Pons (tissue), 1 donor: ENCODE measurements at regions not wholly inside any gene's neighbourhood (a gene's known extent, or its start where the extent isn't known, plus 50 kb on each side); places are given as distances from the start of the nearest gene placed in this dataset.
"Not testable (repeated sequence)": the region's sequence is repeated elsewhere in the genome, so short reads cannot be mapped to it uniquely, and the experiment has no call there.

ENCODE experiments used
- DNase-seq: peaks from one replicate; pipeline ENCODE4 v3.0.0-alpha.2; 2016; ENCODE audit warnings: low spot score

GRCh38 chr9:22650145-22650544 lies 203.5 kb downstream of the DMRTA1 start:
- DNase-seq, result no peak

DNA sequence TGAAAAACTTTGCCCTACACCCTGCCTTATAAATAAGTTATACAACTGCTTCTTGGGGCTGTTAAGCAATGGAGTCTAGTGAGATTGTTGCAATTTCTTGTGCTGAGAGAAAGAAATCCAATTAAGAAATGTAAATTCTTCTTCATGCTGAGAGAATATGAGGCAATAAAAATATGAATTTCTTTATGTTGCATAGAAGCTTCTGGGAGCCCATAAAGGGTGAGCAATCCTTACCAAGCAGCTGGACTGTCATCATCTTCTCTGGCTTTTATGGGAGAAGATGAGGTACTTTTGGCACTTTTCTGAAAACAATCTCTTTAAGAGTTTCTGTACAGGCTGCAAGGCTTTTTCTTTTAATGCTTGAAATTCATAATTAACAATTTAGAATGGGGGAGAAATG lies 204.3 kb downstream of the DMRTA1 start:
- no peak for DNase-seq

GRCh38 chr9:22654833-22655232 lies 208.2 kb downstream of the DMRTA1 start:
- DNase-seq, result no peak

DNA sequence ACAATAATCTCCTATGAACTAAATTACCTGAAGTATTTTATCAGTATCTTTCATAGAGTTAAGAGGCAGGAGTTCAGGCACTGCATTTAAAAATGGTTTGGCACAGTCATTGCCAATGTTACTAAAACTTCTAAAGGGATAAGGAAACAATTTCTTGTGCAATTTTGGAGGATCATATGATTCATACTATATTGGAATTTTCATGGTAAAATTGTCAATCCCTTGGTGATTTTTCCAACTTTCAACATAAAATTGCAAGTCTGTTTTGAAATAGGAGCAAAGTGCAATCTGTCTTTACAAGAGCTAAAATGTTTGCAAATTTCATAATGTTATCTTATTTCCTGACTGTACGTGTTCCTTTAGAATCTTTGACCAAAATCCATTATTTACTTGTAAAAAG lies 211.1 kb downstream of the DMRTA1 start:
- no peak for DNase-seq

DNA sequence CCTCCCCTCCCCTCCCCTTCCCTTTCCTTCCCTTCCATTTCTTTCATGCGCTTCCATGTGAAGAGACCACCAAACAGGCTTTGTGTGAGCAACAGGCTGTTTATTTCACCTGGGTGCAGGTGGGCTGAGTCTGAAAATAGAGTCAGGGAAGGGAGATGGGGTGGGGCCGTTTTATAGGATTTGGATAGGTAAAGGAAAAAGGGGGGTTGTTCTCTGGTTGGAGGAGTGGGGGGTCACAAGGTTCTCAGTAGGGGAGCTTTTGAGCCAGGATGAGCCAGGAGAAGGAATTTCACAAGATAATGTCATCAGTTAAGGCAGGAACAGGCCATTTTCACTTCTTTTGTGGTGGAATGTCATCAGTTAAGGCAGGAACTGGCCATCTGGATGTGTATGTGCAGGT lies 211.9 kb downstream of the DMRTA1 start:
- not testable (repeated sequence) for DNase-seq

DNA sequence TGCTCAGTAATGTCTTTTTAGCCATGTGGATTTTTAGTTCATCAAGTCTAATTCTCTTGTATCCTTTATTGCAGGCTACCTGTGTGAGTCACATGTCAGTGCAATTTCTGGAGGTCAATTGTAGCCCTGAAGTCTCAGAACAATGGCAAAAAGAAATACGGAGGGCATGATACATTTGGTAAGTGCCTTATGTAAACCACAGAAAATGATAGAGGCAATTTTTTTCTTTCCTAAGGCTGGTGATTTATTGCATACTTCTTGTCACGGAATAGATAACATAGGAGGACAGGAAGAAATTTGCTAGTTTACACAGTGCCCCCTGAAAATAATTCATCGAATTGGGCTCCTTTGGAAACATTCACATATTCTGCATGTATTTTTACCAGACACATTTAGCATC lies 235.9 kb downstream of the DMRTA1 start:
- no peak for DNase-seq

DNA sequence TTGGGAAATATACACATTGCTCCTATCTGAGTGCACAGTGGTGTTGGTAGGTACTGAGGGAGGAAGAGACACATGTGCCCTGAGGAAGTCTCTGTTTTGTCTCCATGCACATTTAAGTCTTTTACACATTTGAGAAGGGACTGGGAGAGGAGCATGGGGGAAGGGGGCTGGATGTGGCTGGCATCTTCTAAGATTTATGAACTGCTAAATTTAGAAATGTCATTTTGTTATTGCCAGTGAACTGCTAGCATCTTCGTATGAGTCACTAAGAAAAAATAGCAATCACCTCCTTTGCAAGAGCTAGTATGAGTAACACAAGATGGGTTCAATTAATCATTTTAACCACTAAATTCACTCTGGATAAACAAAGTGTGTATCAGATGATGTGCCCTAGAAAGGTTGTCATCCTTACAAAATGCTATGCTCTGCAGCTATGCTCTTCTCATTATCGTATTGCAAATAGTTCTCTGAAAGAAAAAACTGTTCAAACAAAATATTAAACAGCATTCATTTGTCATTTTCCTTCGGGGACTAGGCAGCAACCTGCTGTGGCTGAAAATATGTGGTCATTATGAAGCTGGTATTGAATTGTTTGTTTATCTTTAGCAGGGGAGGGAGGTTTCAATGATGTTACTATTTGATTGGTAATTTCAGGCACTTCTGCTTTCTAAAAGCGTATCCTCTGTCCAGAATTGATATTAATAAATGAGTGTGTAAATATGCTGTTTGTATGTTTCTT lies 236.5 kb downstream of the DMRTA1 start:
- no peak for DNase-seq

DNA sequence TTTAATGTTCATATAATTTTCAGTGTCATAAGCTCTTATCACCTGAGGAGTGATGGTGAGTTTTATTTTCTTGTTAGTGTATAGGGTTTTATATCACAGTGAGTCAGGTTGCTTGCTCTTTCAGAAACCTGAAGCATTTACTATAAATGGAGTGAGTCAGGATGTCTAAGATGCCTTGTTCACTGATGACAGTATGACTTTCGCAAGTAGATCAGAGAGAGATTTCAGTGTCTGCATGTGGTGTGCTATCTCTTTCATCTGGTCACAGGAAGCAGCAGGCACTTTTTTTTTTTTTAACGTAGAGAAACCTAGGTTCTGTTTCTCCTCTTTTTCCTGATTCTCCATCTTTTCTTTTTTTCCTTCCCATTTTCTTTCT lies 237.1 kb downstream of the DMRTA1 start:
- no peak for DNase-seq

DNA sequence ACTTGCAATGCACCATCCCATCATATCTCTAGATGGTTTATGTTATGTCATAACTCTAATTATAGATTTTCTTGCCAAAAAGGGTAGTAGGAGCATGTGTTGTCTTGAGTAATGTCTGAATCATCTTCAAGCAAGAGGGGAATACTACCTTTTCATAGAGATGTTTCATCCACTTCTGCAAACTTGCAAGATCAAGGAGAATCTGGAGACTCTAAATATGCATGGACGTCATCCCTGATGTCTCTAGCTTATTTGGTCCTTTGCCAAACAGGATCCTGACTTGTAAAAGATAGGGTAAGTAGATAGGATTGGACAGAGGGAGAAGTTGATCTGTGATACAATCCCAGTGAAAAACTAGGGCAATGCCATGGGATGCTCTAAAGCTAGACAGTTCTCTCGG lies 246.5 kb downstream of the DMRTA1 start:
- no peak for DNase-seq

GRCh38 chr9:22700171-22700570 lies 253.5 kb downstream of the DMRTA1 start:
- DNase-seq, result no peak

- DNase-seq, result no peak
Observed at GRCh38 chr9:22718653-22719052, 272.0 kb downstream of the DMRTA1 start.

GRCh38 chr9:22722492-22722891 lies 275.9 kb downstream of the DMRTA1 start:
- DNase-seq, result no peak

DNA sequence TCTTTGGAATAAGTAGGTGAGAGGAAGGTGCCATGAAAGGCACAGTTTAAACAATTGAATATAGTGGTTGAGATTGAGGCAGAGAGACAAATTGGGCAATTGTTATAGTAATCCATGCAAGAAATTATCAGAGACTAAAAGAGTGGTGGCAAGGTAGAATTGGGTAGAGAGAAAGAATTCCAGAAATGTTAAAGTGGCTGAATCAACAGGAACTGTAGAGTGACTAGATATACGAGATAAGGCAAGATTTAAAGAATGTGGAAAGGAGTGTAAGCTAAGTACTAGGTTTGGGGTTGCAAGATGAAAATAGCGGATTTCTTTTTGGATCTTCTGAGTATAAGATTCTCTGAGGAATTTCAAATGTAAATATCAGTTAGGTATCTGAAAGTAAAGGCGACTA lies 285.2 kb downstream of the DMRTA1 start:
- DNase-seq, result no peak

DNA sequence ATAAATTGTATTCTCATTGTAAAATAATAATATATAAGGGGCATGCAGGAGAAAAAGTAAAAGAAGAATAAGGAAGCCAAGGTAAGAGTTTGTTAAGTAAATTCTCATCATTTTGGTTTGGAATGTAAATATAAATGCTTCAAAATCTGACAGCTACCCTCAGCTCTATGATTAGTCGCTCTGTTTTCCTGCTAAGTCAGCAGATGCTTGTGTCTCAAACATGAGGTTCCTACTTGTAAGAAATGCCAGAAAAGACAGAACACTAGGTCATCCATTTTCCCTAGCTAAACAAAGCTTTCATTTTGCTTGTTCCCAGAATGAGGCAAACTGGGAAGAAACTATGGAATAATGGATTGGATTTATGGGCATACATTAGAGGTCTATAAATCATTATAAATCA lies 293.1 kb downstream of the DMRTA1 start:
- no peak for DNase-seq

- DNase-seq, result no peak
Observed at GRCh38 chr9:22740781-22741180, 294.2 kb downstream of the DMRTA1 start.

- DNase-seq, result no peak
Observed at GRCh38 chr9:22742401-22742800, 295.8 kb downstream of the DMRTA1 start.

- no peak for DNase-seq
Observed at GRCh38 chr9:22773501-22774220, 327.0 kb downstream of the DMRTA1 start.

GRCh38 chr9:22790329-22790728 lies 343.7 kb downstream of the DMRTA1 start:
- DNase-seq, result no peak

GRCh38 chr9:22808876-22809275 lies 362.3 kb downstream of the DMRTA1 start:
- no peak for DNase-seq

- DNase-seq, result no peak
Observed at GRCh38 chr9:22809371-22809770, 362.7 kb downstream of the DMRTA1 start.

- DNase-seq, result peak; percentile 56
Observed at GRCh38 chr9:22813529-22813928, 366.9 kb downstream of the DMRTA1 start.

DNA sequence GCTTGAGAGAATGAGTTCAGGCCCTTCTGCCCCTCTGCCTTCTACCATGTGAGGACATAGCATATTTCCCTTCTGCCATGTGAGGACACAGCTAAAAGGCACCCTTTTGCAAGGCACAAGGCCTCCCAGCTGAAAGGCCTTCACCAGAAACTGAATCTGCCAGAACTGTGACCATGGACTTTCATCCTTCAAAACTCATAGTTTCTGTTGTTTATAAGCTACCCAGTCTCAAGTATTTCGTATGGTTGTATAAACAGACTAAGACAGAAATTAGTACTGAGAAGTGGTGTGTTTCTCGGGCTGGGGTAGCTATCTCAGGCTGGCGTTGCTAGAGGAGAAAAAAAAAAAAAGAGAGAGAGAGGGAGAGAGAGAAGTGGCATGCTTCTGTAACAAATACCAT lies 368.6 kb downstream of the DMRTA1 start:
- no peak for DNase-seq

DNA sequence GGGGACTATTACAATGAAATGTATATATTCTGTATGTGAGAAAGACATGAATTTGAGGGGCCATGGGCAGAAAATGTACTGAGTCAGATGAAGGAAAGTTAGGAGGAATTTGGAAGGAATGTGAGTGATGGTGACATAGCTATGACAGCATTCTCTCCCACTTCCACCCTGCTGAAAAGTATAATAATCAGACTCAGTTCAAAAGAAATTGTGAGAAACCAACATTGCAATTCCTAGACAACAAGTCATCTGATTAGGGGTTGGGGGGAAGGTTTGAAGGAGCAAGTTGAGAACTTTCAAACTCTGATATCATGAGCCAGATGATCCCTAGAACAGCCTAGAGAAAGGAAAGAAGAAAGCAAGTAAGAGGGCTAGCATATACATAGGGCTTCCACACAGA lies 370.6 kb downstream of the DMRTA1 start:
- no peak for DNase-seq

DNA sequence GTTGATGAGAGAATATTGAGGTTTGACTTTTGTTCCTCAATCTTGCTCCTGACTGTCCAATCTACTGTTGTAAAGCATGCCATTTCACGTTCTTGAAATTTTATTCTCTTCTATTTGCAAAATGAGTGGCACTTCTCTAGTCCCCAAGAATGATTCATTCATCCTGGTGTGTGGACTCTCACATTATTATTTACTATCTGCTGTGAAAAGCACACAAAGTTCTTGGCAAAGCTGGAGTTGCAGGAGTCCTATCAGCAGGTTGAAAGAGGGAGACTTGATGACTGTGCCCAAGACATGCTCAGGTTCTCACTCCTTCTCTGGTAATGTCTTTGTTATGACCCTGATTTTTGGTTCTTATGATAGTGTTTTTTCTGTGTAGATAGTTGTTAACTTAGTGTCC lies 382.6 kb downstream of the DMRTA1 start:
- no peak for DNase-seq
